Activated CD4-positive, alpha-beta T cell treated with anti-CD3 and anti-CD28 coated beads for 1 hour (primary cell): ENCODE measurements at regions not wholly inside any gene's neighbourhood (a gene's known extent, or its start where the extent isn't known, plus 50 kb on each side); places are given as distances from the start of the nearest gene placed in this dataset.
"Not testable (repeated sequence)": the region's sequence is repeated elsewhere in the genome, so short reads cannot be mapped to it uniquely, and the experiment has no call there.

Experiments used
- DNase-seq: peaks from one replicate; pipeline ENCODE4 v3.0.0-alpha.2; 2020

GRCh38 chr12:111247083-111247783, 121.7 kb downstream of the PHETA1 start:
- DNase-seq, result no peak

- no peak for DNase-seq
Observed at GRCh38 chr12:111246477-111247011, 122.4 kb downstream of the PHETA1 start.

- no peak for DNase-seq
Observed at GRCh38 chr12:111245701-111246476, 123.0 kb downstream of the PHETA1 start.

GRCh38 chr12:111244673-111245072, 124.2 kb downstream of the PHETA1 start:
- DNase-seq, result no peak

GRCh38 chr12:111242817-111243216, 126.1 kb downstream of the PHETA1 start:
- not testable (repeated sequence) for DNase-seq

GRCh38 chr12:111242184-111242583, 126.7 kb downstream of the PHETA1 start:
- DNase-seq, result no peak

GRCh38 chr12:111240374-111240773, 128.5 kb downstream of the PHETA1 start:
- DNase-seq, result no peak

GRCh38 chr12:111239235-111239634, 129.7 kb downstream of the PHETA1 start:
- DNase-seq, result no peak

- DNase-seq, result no peak
Observed at GRCh38 chr12:111238075-111238734, 130.7 kb downstream of the PHETA1 start.

GRCh38 chr12:111234491-111234890, 134.4 kb downstream of the PHETA1 start:
- not testable (repeated sequence) for DNase-seq

- no peak for DNase-seq
Observed at GRCh38 chr12:111233786-111234185, 135.1 kb downstream of the PHETA1 start.

- no peak for DNase-seq
Observed at GRCh38 chr12:111230649-111231048, 138.2 kb downstream of the PHETA1 start.

- no peak for DNase-seq
Observed at GRCh38 chr12:111228916-111229666, 139.8 kb downstream of the PHETA1 start.

GRCh38 chr12:111227476-111228420, 141.1 kb downstream of the PHETA1 start:
- no peak for DNase-seq

GRCh38 chr12:111226680-111227079, 142.2 kb downstream of the PHETA1 start:
- DNase-seq, result no peak

- DNase-seq, result no peak
Observed at GRCh38 chr12:111225307-111225706, 143.6 kb downstream of the PHETA1 start.

GRCh38 chr12:111224186-111225066, 144.5 kb downstream of the PHETA1 start:
- DNase-seq, result no peak

GRCh38 chr12:111222523-111222922, 146.4 kb downstream of the PHETA1 start:
- DNase-seq, result no peak

- DNase-seq, result no peak
Observed at GRCh38 chr12:111222027-111222414, 146.9 kb downstream of the PHETA1 start.
